Fibroblast of mammary gland (primary cell): ENCODE measurements at regions not wholly inside any gene's neighbourhood (a gene's known extent, or its start where the extent isn't known, plus 50 kb on each side); places are given as distances from the start of the nearest gene placed in this dataset.

ENCODE experiments used
- DNase-seq: peaks from one replicate; pipeline ENCODE4 v3.0.0-alpha.2; 2010; ENCODE audit warnings: low read depth
- H3K4me3 ChIP-seq: 2 replicates; pipeline ENCODE4 v1.5.1; 2011; ENCODE audit warnings: low read depth, mild to moderate bottlenecking, low read length, moderate library complexity; ENCODE audit not compliant: control insufficient read depth
- CTCF ChIP-seq: conservative IDR thresholded peaks from 2 replicates; pipeline ENCODE4 v1.5.1; 2011; ENCODE audit warnings: low read depth, low read length, inconsistent platforms; ENCODE audit not compliant: control insufficient read depth, insufficient read depth

GRCh38 chr18:64840911-64841701, 692.2 kb upstream of the LINC00305 start:
- H3K4me3 ChIP-seq: no peak overlapping the region
- TF ChIP-seq CTCF: no peak
- DNase-seq: no peak

- no peak for TF ChIP-seq CTCF
- DNase-seq: no peak
- no peak overlapping the region for H3K4me3 ChIP-seq
Measured at GRCh38 chr18:64810354-64810753, 661.5 kb upstream of the LINC00305 start.

DNA sequence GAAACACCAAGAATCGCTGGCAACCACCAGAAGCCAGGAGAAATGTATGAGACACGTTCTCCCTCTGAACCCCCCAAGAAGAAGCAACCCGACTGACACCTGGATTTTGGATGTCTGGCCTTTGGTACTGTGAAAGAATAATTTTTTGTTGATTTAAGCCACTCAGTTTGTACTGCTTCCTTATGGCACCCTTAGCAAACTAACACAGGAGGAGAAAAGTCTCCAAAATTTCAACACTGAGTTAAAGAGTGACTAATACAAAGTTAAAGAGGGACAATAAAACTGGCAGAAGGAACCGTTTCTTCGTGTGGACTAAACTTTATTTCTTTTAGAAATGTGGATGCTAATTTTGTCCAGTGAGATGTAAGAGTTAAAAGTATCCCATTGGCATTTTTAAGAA, 660.9 kb upstream of the LINC00305 start:
- H3K4me3 ChIP-seq: no peak overlapping the region
- no peak for DNase-seq
- TF ChIP-seq CTCF: no peak

GRCh38 chr18:64807560-64807959, 658.7 kb upstream of the LINC00305 start:
- TF ChIP-seq CTCF: no peak
- H3K4me3 ChIP-seq: no peak overlapping the region
- DNase-seq: no peak

DNA sequence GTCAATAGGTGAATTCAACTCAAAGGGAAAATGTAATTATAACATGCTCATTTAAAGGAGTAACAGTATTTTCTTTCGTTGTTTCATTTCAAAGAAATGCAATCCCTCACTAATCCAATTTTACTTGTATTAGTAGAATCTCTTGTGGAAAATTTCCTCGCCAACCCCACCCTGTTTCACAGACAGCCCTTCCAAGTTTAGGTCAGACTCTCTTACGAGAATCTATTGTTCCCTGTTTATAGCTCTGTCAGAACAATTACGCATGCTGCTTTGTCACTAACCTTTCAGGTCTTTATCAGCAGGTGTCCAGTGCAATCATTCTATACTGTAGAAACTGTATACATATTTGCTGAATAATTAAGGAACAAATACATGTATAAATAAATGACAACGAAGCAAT, 657.8 kb upstream of the LINC00305 start:
- no peak overlapping the region for H3K4me3 ChIP-seq
- no peak for DNase-seq
- no peak for TF ChIP-seq CTCF

DNA sequence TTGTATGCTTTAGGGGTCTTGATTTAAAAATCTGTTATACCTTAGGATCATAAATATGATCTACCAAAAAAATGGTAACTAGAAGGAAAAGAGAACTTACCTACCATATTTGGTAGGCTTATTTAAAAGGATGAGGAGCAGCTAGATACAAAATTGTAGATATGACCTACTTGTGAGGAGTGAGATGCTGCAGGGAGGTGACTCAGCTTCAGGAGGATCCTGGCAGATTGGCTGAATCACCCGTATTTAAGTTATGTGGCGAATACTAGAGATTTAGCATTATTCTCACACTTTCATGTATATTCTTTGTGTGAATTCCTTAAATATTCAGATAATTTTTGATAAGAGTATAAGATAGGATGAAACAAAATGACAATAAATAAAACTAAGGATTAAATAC, 657.3 kb upstream of the LINC00305 start:
- no peak overlapping the region for H3K4me3 ChIP-seq
- no peak for TF ChIP-seq CTCF
- no peak for DNase-seq

DNA sequence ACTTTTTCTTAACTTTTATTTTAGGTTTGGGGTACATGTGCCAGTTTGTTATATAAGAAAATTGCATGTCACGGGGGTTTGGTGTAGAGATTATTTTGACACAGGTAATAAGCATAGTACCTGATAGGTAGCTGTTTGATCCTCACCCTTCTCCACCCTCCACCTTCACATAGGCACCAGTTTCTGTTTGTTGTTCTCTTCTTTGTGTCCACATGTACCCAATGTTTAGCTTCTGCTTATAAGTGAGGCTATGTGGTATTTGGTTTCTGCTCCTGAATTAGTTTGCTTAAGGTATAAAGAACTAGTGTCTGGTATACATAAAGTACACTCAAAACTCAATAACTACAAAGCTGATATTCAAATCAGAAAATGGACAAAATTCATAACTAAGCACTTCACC, 654.6 kb upstream of the LINC00305 start:
- no peak for TF ChIP-seq CTCF
- no peak for DNase-seq
- H3K4me3 ChIP-seq: no peak overlapping the region
